H1 (cell line): ENCODE measurements at regions not wholly inside any gene's neighbourhood (a gene's known extent, or its start where the extent isn't known, plus 50 kb on each side); places are given as distances from the start of the nearest gene placed in this dataset.

Source experiments
- CTCF ChIA-PET: fragments of 300-600 bp; sonication (Branson Sonifier 250); formaldehyde crosslinking; loops from one replicate; lab custom pipeline; 2021; ENCODE audit not compliant: partially characterized antibody; lab: Charles Lee
- POLR2A ChIA-PET: fragments of 300-600 bp; sonication (Branson Sonifier 250); formaldehyde crosslinking; loops from one replicate; lab custom pipeline; 2021; ENCODE audit warnings: inconsistent platforms; ENCODE audit not compliant: partially characterized antibody; lab: Charles Lee
- DNase-seq, 2 experiments: peaks; one replicate each; pipeline versions ENCODE4 v3.0.0 to v3.0.0-alpha.2; 2010 to 2022; ENCODE audit warnings: low spot score in 2 of 2, low read depth in 1 of 2, mixed read lengths in 1 of 2
- FAIRE-seq: peaks from 2 replicates; lab custom pipeline; 2011; peaks lifted over from hg19 to GRCh38; lab: Jason Lieb, UNC
- H2AFZ ChIP-seq: 2 replicates; pipeline ENCODE4 v1.8.1; 2012; ENCODE audit warnings: low read length, inconsistent platforms
- H2AK5ac ChIP-seq: 2 replicates; pipeline ENCODE4 v1.6.1; 2013; ENCODE audit warnings: low read depth, low read length
- H2BK120ac ChIP-seq: replicated peaks from 2 replicates; pipeline ENCODE3; 2013; ENCODE audit warnings: low read depth, low read length, inconsistent platforms
- H2BK12ac ChIP-seq: 2 replicates; pipeline ENCODE4 v1.6.1; 2013; ENCODE audit warnings: low read depth, low read length
- H2BK15ac ChIP-seq: 2 replicates; pipeline ENCODE4 v1.6.1; 2013; ENCODE audit warnings: low read length
- H2BK20ac ChIP-seq: 2 replicates; pipeline ENCODE4 v1.6.1; 2013; ENCODE audit warnings: low read length
- H2BK5ac ChIP-seq: 2 replicates; pipeline ENCODE4 v1.6.1; 2013; ENCODE audit warnings: low read depth, low read length
- H3K14ac ChIP-seq: 2 replicates; pipeline ENCODE4 v1.6.1; 2013; ENCODE audit warnings: inconsistent platforms; ENCODE audit not compliant: insufficient read length
- H3K18ac ChIP-seq: 2 replicates; pipeline ENCODE4 v1.6.1; 2013; ENCODE audit warnings: low read length; ENCODE audit errors: extremely low read depth
- H3K23ac ChIP-seq: 2 replicates; pipeline ENCODE4 v1.6.1; 2013; ENCODE audit warnings: inconsistent platforms; ENCODE audit not compliant: insufficient read length
- H3K23me2 ChIP-seq: 2 replicates; pipeline ENCODE4 v1.6.1; 2013; ENCODE audit warnings: low read depth, low read length
- H3K27ac ChIP-seq: 2 replicates; pipeline ENCODE4 v1.6.1; 2011; ENCODE audit warnings: low read depth, low read length, inconsistent platforms
- H3K27me3 ChIP-seq, 4 experiments: replicated peaks in 1 of 4; 1 replicate in 1 of 4; 2 replicates in 3 of 4; pipeline versions ENCODE4 v1.6.1 to v1.8.1; 2011 to 2013; ENCODE audit warnings: low read length in 3 of 4, mild to moderate bottlenecking in 3 of 4, inconsistent platforms in 2 of 4, mixed read lengths in 2 of 4, moderate library complexity in 1 of 4; ENCODE audit not compliant: control insufficient read depth in 3 of 4, insufficient read depth in 3 of 4; ENCODE audit errors: extremely low read depth in 1 of 4
- H3K36me3 ChIP-seq, 4 experiments: 2 replicates each; pipeline versions ENCODE4 v1.6.1 to v1.8.1; 2011 to 2013; ENCODE audit warnings: mild to moderate bottlenecking in 4 of 4, low read length in 3 of 4, moderate library complexity in 2 of 4, control low read depth in 1 of 4, inconsistent platforms in 1 of 4; ENCODE audit not compliant: insufficient read depth in 4 of 4, control insufficient read depth in 2 of 4
- H3K4ac ChIP-seq: replicated peaks from 2 replicates; pipeline ENCODE3; 2013; ENCODE audit warnings: low read length, low read depth, mixed read lengths, inconsistent platforms; ENCODE audit not compliant: insufficient read length
- H3K4me1 ChIP-seq, 4 experiments: replicated peaks in 1 of 4; 1 replicate in 1 of 4; 2 replicates in 3 of 4; pipeline versions ENCODE4 v1.6.1 to v1.8.1; 2011 to 2013; ENCODE audit warnings: low read length in 3 of 4, inconsistent platforms in 2 of 4, mixed read lengths in 1 of 4; ENCODE audit not compliant: insufficient read depth in 4 of 4, control insufficient read depth in 3 of 4
- H3K4me2 ChIP-seq, 2 experiments: 2 replicates each; pipeline versions ENCODE4 v1.6.1 to v1.8.1; 2011 to 2013; ENCODE audit warnings: low read depth in 2 of 2, low read length in 2 of 2, control low read depth in 1 of 2, inconsistent platforms in 1 of 2, mild to moderate bottlenecking in 1 of 2; ENCODE audit not compliant: insufficient read depth in 1 of 2
- H3K4me3 ChIP-seq, 4 experiments: fragments of 200-600, 300-600 bp in 1 of 4; sonication (generic), shearing (Covaris generic), sonication (Bioruptor Twin) in 1 of 4; 2 replicates each; pipeline versions ENCODE4 v1.5.1 to v1.8.1; 2011 to 2016; ENCODE audit warnings: low read length in 4 of 4, low read depth in 3 of 4, control low read depth in 2 of 4, inconsistent platforms in 2 of 4, mild to moderate bottlenecking in 2 of 4, mixed read lengths in 1 of 4, moderate library complexity in 1 of 4; ENCODE audit not compliant: insufficient read depth in 2 of 4; ENCODE audit errors: extremely low read depth in 1 of 4
- H3K56ac ChIP-seq: replicated peaks from 2 replicates; pipeline ENCODE3; 2013; ENCODE audit warnings: low read depth, mild to moderate bottlenecking, mixed read lengths, low read length, inconsistent platforms; ENCODE audit not compliant: insufficient read length
- H3K79me1 ChIP-seq: 2 replicates; pipeline ENCODE4 v1.6.1; 2013; ENCODE audit warnings: low read depth, low read length, control low read depth
- H3K79me2 ChIP-seq, 2 experiments: 2 replicates each; pipeline versions ENCODE4 v1.6.1 to v1.8.1; 2012 to 2013; ENCODE audit warnings: low read length in 2 of 2, mild to moderate bottlenecking in 2 of 2, inconsistent platforms in 1 of 2; ENCODE audit not compliant: insufficient read depth in 2 of 2, control insufficient read depth in 1 of 2
- H3K9ac ChIP-seq, 4 experiments: replicated peaks in 1 of 4; 1 replicate in 1 of 4; 2 replicates in 3 of 4; pipeline versions ENCODE4 v1.6.1 to v1.8.1; 2011 to 2013; ENCODE audit warnings: low read depth in 3 of 4, low read length in 3 of 4, control low read depth in 2 of 4, mild to moderate bottlenecking in 2 of 4, moderate library complexity in 2 of 4, inconsistent platforms in 1 of 4; ENCODE audit errors: extremely low read depth in 1 of 4
- H3K9me3 ChIP-seq, 2 experiments: 2 replicates each; pipeline versions ENCODE4 v1.6.1 to v1.8.1; 2012 to 2013; ENCODE audit warnings: mild to moderate bottlenecking in 2 of 2, moderate library complexity in 2 of 2, control low read depth in 1 of 2, inconsistent platforms in 1 of 2, low read depth in 1 of 2, low read length in 1 of 2, mixed read lengths in 1 of 2; ENCODE audit not compliant: insufficient read depth in 2 of 2
- H4K20me1 ChIP-seq, 2 experiments: replicated peaks in 1 of 2; 2 replicates each; pipeline versions ENCODE3 to v1.8.1; 2011 to 2013; ENCODE audit warnings: inconsistent platforms in 2 of 2, low read length in 2 of 2, mild to moderate bottlenecking in 1 of 2; ENCODE audit not compliant: insufficient read depth in 2 of 2, control insufficient read depth in 1 of 2
- H4K5ac ChIP-seq: 2 replicates; pipeline ENCODE4 v1.6.1; 2013; ENCODE audit warnings: low read length, low read depth, mixed read lengths, inconsistent platforms; ENCODE audit not compliant: insufficient read length
- H4K8ac ChIP-seq: 2 replicates; pipeline ENCODE4 v1.8.0; 2013; ENCODE audit warnings: mild to moderate bottlenecking, moderate library complexity, low read length, inconsistent platforms; ENCODE audit not compliant: insufficient read depth; ENCODE audit errors: extremely low read depth
- H4K91ac ChIP-seq: replicated peaks from 2 replicates; pipeline ENCODE3; 2013; ENCODE audit warnings: low read length, mixed read lengths, inconsistent platforms; ENCODE audit not compliant: insufficient read length
- ATF2 ChIP-seq: IDR thresholded peaks from 2 replicates; pipeline ENCODE4 v1.6.1; 2012; ENCODE audit warnings: low read length, inconsistent platforms
- CHD2 ChIP-seq: IDR thresholded peaks from 2 replicates; pipeline ENCODE4 v1.6.1; 2012; ENCODE audit warnings: low read length, improper control_type of control experiment
- CREB1 ChIP-seq: IDR thresholded peaks from 2 replicates; pipeline ENCODE4 v1.6.1; 2012; ENCODE audit warnings: inconsistent platforms
- CTCF ChIP-seq, 3 experiments: IDR thresholded peaks; 1 replicate in 2 of 3; 2 replicates in 1 of 3; pipeline versions ENCODE4 v1.5.1 to v1.6.1; 2011; ENCODE audit warnings: low read length in 3 of 3, mild to moderate bottlenecking in 3 of 3, inconsistent platforms in 2 of 3, low read depth in 1 of 3, moderate library complexity in 1 of 3; ENCODE audit not compliant: insufficient read depth in 1 of 3; ENCODE audit errors: control extremely low read depth in 1 of 3
- MAFK ChIP-seq: IDR thresholded peaks from 2 replicates; pipeline ENCODE4 v1.6.1; 2012; ENCODE audit warnings: low read depth, mild to moderate bottlenecking, improper control_type of control experiment, low read length
- NANOG ChIP-seq: IDR thresholded peaks from 2 replicates; pipeline ENCODE4 v1.6.1; 2011; ENCODE audit warnings: low read length, low read depth, mild to moderate bottlenecking, inconsistent platforms; ENCODE audit not compliant: insufficient read depth, poor library complexity, severe bottlenecking
- POU5F1 ChIP-seq: IDR thresholded peaks from 2 replicates; pipeline ENCODE4 v1.6.1; 2011; ENCODE audit warnings: low read depth, mild to moderate bottlenecking, low read length, moderate library complexity
- SIX5 ChIP-seq: IDR thresholded peaks from 2 replicates; pipeline ENCODE4 v1.6.1; 2011; ENCODE audit warnings: mild to moderate bottlenecking, low read depth, low read length
- TAF1 ChIP-seq: IDR thresholded peaks from 2 replicates; pipeline ENCODE4 v1.6.1; 2011; ENCODE audit warnings: mild to moderate bottlenecking, low read depth, low read length
- YY1 ChIP-seq: IDR thresholded peaks from 2 replicates; pipeline ENCODE4 v1.6.1; 2011; ENCODE audit warnings: low read depth, mild to moderate bottlenecking, low read length
- ZNF274 ChIP-seq: IDR thresholded peaks from 2 replicates; pipeline ENCODE4 v1.7.0; 2012; ENCODE audit warnings: low read length, borderline replicate concordance; ENCODE audit errors: extremely low read depth
- WGBS, 2 experiments: shearing (Covaris generic) in 1 of 2; methylation state at CpG; one replicate each; pipeline versions ENCODE4 v1.1.6 to v1.1.7; 2013 to 2015; ENCODE audit warnings: low lambda C conversion rate in 2 of 2, mixed read lengths in 2 of 2, inconsistent platforms in 1 of 2, low coverage in 1 of 2, missing lambda C conversion rate in 1 of 2; ENCODE audit not compliant: insufficient replicate concordance in 2 of 2, insufficient coverage in 1 of 2, insufficient read length in 1 of 2; ENCODE audit errors: extremely low coverage in 1 of 2, missing lambda C conversion rate in 1 of 2; 5-methylcytosine and 5-hydroxymethylcytosine counted together

- no peak overlapping the region for H3K18ac ChIP-seq
- H3K27me3 ChIP-seq, result no peaks in the 10 kb centered on the region
- ChIA-PET POLR2A (no interaction called here), CTCF (no interaction called here)
- no peak overlapping the region for H4K5ac ChIP-seq
- no peaks in the 10 kb centered on the region for H3K9me3 ChIP-seq
- no peak overlapping the region for H2BK120ac ChIP-seq
- no peak overlapping the region for H2AFZ ChIP-seq
- no peaks in the 10 kb centered on the region for H3K23me2 ChIP-seq
- no peak for DNase-seq
- no peak overlapping the region for H3K4me2 ChIP-seq
- no peak for FAIRE-seq
- H2BK15ac ChIP-seq, result no peak overlapping the region
- no peaks in the 10 kb centered on the region for H4K20me1 ChIP-seq
- no peak overlapping the region for H3K14ac ChIP-seq
- no peaks in the 10 kb centered on the region for H3K79me2 ChIP-seq
- 0 out of 7 replicates have a peak, but pooled peaks cover 0 to 3% (median 1%) of the 10 kb centered on the region in 4 experiments for H3K4me1 ChIP-seq
- no peak overlapping the region for H4K8ac ChIP-seq
- H3K23ac ChIP-seq, result no peak overlapping the region
- no peak overlapping the region for H3K4me3 ChIP-seq
- no peak overlapping the region for H4K91ac ChIP-seq
- H3K4ac ChIP-seq, result no peak overlapping the region
- H3K27ac ChIP-seq, result no peak overlapping the region
- 82% methylated on average over 1 of the region's 1 CpG; no CpG with 5 or more reads in 1 of the 2 experiments for WGBS, 2 experiments
- no peaks in the 10 kb centered on the region for H3K36me3 ChIP-seq
- no peak overlapping the region for H2AK5ac ChIP-seq
- H3K9ac ChIP-seq, result no peak overlapping the region
- H3K79me1 ChIP-seq, result no peaks in the 10 kb centered on the region
- H2BK20ac ChIP-seq, result no peak overlapping the region
- no peak overlapping the region for H2BK12ac ChIP-seq
- H3K56ac ChIP-seq, result no peak overlapping the region
- no peak overlapping the region for H2BK5ac ChIP-seq
- TF ChIP-seq POU5F1 (no peak), CHD2 (no peak), MAFK (no peak), ATF2 (no peak), TAF1 (no peak), NANOG (no peak), CREB1 (no peak), CTCF (IDR thresholded peaks at IDR 0.05; ENCODE audit: control extremely low read depth in 1 of 3, insufficient read depth in 1 of 3, low read depth in 1 of 3, low read length in 3 of 3) (no peak), YY1 (no peak), ZNF274 (no peak), SIX5 (no peak)
These were observed 1343.1 kb downstream of the ROBO1 start for GRCh38 chr3:78424656-78425055.
